A549 (cell line): ENCODE measurements at regions not wholly inside any gene's neighbourhood (a gene's known extent, or its start where the extent isn't known, plus 50 kb on each side); places are given as distances from the start of the nearest gene placed in this dataset.

Experiments used
- ATAC-seq, 2 experiments: fragments of 200-7000 bp in 1 of 2; fragments of >200 bp in 1 of 2; cut with Nextera tagmentation in 1 of 2; cut with Tn5 transposase in 1 of 2; 3 replicates each; pipeline versions ENCODE4 v1.8.0 to v1.9.1; 2018 to 2020; ENCODE audit warnings: mild to moderate bottlenecking in 1 of 2, moderate library complexity in 1 of 2
- CTCF ChIA-PET: fragments of 300-600 bp; sonication (Branson Sonifier 250); formaldehyde crosslinking; extraction: SDS; loops from one replicate; lab custom pipeline; 2021; ENCODE audit warnings: antibody characterized with exemption, inconsistent platforms; lab: Yijun Ruan, JAX
- POLR2A ChIA-PET: fragments of 350-600 bp; formaldehyde crosslinking; extraction: SDS; loops from one replicate; lab custom pipeline; 2021; ENCODE audit warnings: antibody characterized with exemption, inconsistent platforms; lab: Yijun Ruan, JAX
- DNase-seq, 2 experiments: peaks; one replicate each; pipeline versions ENCODE4 v3.0.0 to v3.0.0-alpha.2; 2011 to 2016; ENCODE audit warnings: low read depth in 1 of 2, low spot score in 1 of 2
- FAIRE-seq: peaks from 2 replicates; lab custom pipeline; 2011; peaks lifted over from hg19 to GRCh38; lab: Jason Lieb, UNC
- H3K27ac ChIP-seq, 2 experiments: fragments of >200 bp; sonication (Bioruptor Twin); formaldehyde crosslinking; 3 replicates each; pipeline ENCODE4 v1.5.1; 2016 to 2017
- H3K4me1 ChIP-seq: fragments of >200 bp; sonication (Bioruptor Twin); formaldehyde crosslinking; 3 replicates; pipeline ENCODE4 v1.6.1; 2016
- H3K4me2 ChIP-seq: fragments of >200 bp; sonication (Bioruptor Twin); formaldehyde crosslinking; 3 replicates; pipeline ENCODE4 v1.6.1; 2016
- H3K4me3 ChIP-seq: fragments of >200 bp; sonication (Bioruptor Twin); formaldehyde crosslinking; 3 replicates; pipeline ENCODE4 v1.5.1; 2016
- H3K9me3 ChIP-seq: fragments of >200 bp; sonication (Bioruptor Twin); formaldehyde crosslinking; 3 replicates; pipeline ENCODE4 v1.6.1; 2016
- ATOH8 ChIP-seq: fragments of 250-450 bp; sonication (Bioruptor Pico); IDR thresholded peaks from 2 replicates; pipeline ENCODE4 v1.5.0; 2020; ENCODE audit warnings: low read depth, mild to moderate bottlenecking, moderate library complexity
- BCL3 ChIP-seq: fragments of >200 bp; sonication (Bioruptor Twin); formaldehyde crosslinking; IDR thresholded peaks from 3 replicates; pipeline ENCODE4 v1.6.1; 2016
- CHD2 ChIP-seq: fragments of 150-350 bp; IDR thresholded peaks from 2 replicates; pipeline ENCODE4 v1.6.1; 2014; ENCODE audit warnings: low read length; ENCODE audit not compliant: partially characterized antibody
- CHD4 ChIP-seq: fragments of 200-600 bp; sonication (generic); IDR thresholded peaks from 2 replicates; pipeline ENCODE4 v1.6.1; 2016; ENCODE audit warnings: antibody characterized with exemption, mild to moderate bottlenecking, borderline replicate concordance
- EHF ChIP-seq: fragments of 250-450 bp; sonication (Bioruptor Pico); IDR thresholded peaks from 2 replicates; pipeline ENCODE4 v1.5.0; 2020; ENCODE audit warnings: mild to moderate bottlenecking
- ELK1 ChIP-seq: fragments of 150-350 bp; IDR thresholded peaks from 2 replicates; pipeline ENCODE4 v1.6.1; 2014; ENCODE audit warnings: low read depth, mild to moderate bottlenecking, low read length
- EP300 ChIP-seq, 2 experiments: fragments of >200 bp; sonication (Bioruptor Twin); formaldehyde crosslinking; IDR thresholded peaks; 2 replicates in 1 of 2; 3 replicates in 1 of 2; pipeline ENCODE4 v1.6.1; 2016 to 2017
- ESRRA ChIP-seq: fragments of 150-350 bp; IDR thresholded peaks from 2 replicates; pipeline ENCODE4 v1.6.1; 2014; ENCODE audit warnings: mild to moderate bottlenecking, low read length, borderline replicate concordance
- FOSB ChIP-seq: fragments of 250-450 bp; sonication (Bioruptor Pico); IDR thresholded peaks from 2 replicates; pipeline ENCODE4 v1.5.0; 2020; ENCODE audit warnings: mild to moderate bottlenecking, moderate library complexity
- FOSL2 ChIP-seq, 2 experiments: fragments of 450-650 bp in 1 of 2; fragments of >200 bp in 1 of 2; sonication (Bioruptor Twin) in 1 of 2; formaldehyde crosslinking; IDR thresholded peaks; 2 replicates each; pipeline versions ENCODE4 v1.5.0 to v1.6.1; 2016 to 2020; ENCODE audit warnings: mild to moderate bottlenecking in 1 of 2, moderate library complexity in 1 of 2
- FOXS1 ChIP-seq: fragments of 250-450 bp; sonication (Bioruptor Pico); IDR thresholded peaks from 2 replicates; pipeline ENCODE4 v1.5.0; 2020; ENCODE audit warnings: mild to moderate bottlenecking, moderate library complexity
- HEYL ChIP-seq: fragments of 250-450 bp; sonication (Bioruptor Pico); IDR thresholded peaks from 2 replicates; pipeline ENCODE4 v1.8.0; 2021; ENCODE audit warnings: mild to moderate bottlenecking, moderate library complexity
- HMGXB4 ChIP-seq: fragments of 250-450 bp; sonication (Bioruptor Pico); IDR thresholded peaks from 2 replicates; pipeline ENCODE4 v1.5.0; 2021; ENCODE audit warnings: mild to moderate bottlenecking, moderate library complexity, borderline replicate concordance
- HOXB13 ChIP-seq: fragments of 250-450 bp; sonication (Bioruptor Pico); IDR thresholded peaks from 2 replicates; pipeline ENCODE4 v1.5.0; 2020; ENCODE audit warnings: low read depth, mild to moderate bottlenecking, moderate library complexity
- JUN ChIP-seq, 2 experiments: fragments of >200 bp; sonication (Bioruptor Twin); formaldehyde crosslinking; IDR thresholded peaks; 2 replicates in 1 of 2; 3 replicates in 1 of 2; pipeline ENCODE4 v1.6.1; 2016 to 2017
- JUNB ChIP-seq: fragments of >200 bp; sonication (Bioruptor Twin); formaldehyde crosslinking; IDR thresholded peaks from 2 replicates; pipeline ENCODE4 v1.6.1; 2016
- KDM1A ChIP-seq: fragments of 200-600 bp; sonication (generic); IDR thresholded peaks from 2 replicates; pipeline ENCODE4 v1.6.1; 2016; ENCODE audit warnings: low read depth, mild to moderate bottlenecking
- KDM5A ChIP-seq: fragments of 200-600 bp; sonication (generic); IDR thresholded peaks from 2 replicates; pipeline ENCODE4 v1.6.1; 2016; ENCODE audit warnings: antibody characterized with exemption, mild to moderate bottlenecking
- MAX ChIP-seq: IDR thresholded peaks from 2 replicates; pipeline ENCODE4 v1.6.1; 2012
- MAZ ChIP-seq: fragments of 150-350 bp; IDR thresholded peaks from 2 replicates; pipeline ENCODE4 v1.6.1; 2014; ENCODE audit warnings: antibody characterized with exemption, low read depth, low read length, borderline replicate concordance
- MYC ChIP-seq: IDR thresholded peaks from 2 replicates; pipeline ENCODE4 v1.6.1; 2012; ENCODE audit warnings: mild to moderate bottlenecking, inconsistent platforms, low read length, improper control_type of control experiment, borderline replicate concordance
- NPAS2 ChIP-seq: fragments of 250-450 bp; sonication (Bioruptor Pico); IDR thresholded peaks from 2 replicates; pipeline ENCODE4 v1.8.0; 2022; ENCODE audit warnings: mild to moderate bottlenecking, moderate library complexity, borderline replicate concordance
- NR3C1 ChIP-seq: fragments of >200 bp; sonication (Bioruptor Twin); formaldehyde crosslinking; IDR thresholded peaks from 3 replicates; pipeline ENCODE4 v1.6.1; 2017
- PBX3 ChIP-seq: IDR thresholded peaks from 2 replicates; pipeline ENCODE4 v1.6.1; 2012
- POLR2A ChIP-seq: IDR thresholded peaks from 2 replicates; pipeline ENCODE4 v1.6.1; 2012; ENCODE audit warnings: mild to moderate bottlenecking, low read length
- RARB ChIP-seq: fragments of 250-450 bp; sonication (Bioruptor Pico); IDR thresholded peaks from 2 replicates; pipeline ENCODE4 v1.8.0; 2021; ENCODE audit warnings: mild to moderate bottlenecking, moderate library complexity
- RCOR1 ChIP-seq: fragments of 150-350 bp; IDR thresholded peaks from 2 replicates; pipeline ENCODE4 v1.6.1; 2014; ENCODE audit warnings: antibody characterized with exemption, low read length, low read depth
- RFX5 ChIP-seq: fragments of 450-650 bp; IDR thresholded peaks from 2 replicates; pipeline ENCODE4 v1.7.1; 2014; ENCODE audit warnings: antibody characterized with exemption, mild to moderate bottlenecking, moderate library complexity
- RNF2 ChIP-seq: fragments of 200-600 bp; sonication (generic); IDR thresholded peaks from 2 replicates; pipeline ENCODE4 v1.6.1; 2016; ENCODE audit warnings: low read depth, mild to moderate bottlenecking, antibody characterized with exemption, moderate library complexity, borderline replicate concordance
- SREBF2 ChIP-seq: fragments of 450-650 bp; IDR thresholded peaks from 2 replicates; pipeline ENCODE4 v1.6.1; 2014; ENCODE audit warnings: mild to moderate bottlenecking, moderate library complexity
- TP53 ChIP-seq: fragments of 250-450 bp; sonication (Bioruptor Pico); IDR thresholded peaks from 2 replicates; pipeline ENCODE4 v1.5.0; 2021; ENCODE audit warnings: mild to moderate bottlenecking, moderate library complexity
- USF2 ChIP-seq: fragments of 450-650 bp; IDR thresholded peaks from 2 replicates; pipeline ENCODE4 v1.6.1; 2014; ENCODE audit warnings: antibody characterized with exemption
- ZFP36 ChIP-seq: fragments of 450-650 bp; IDR thresholded peaks from 2 replicates; pipeline ENCODE4 v1.6.1; 2014; ENCODE audit warnings: borderline replicate concordance; ENCODE audit not compliant: partially characterized antibody
- ZNF302 ChIP-seq: fragments of 250-450 bp; sonication (Bioruptor Pico); IDR thresholded peaks from 2 replicates; pipeline ENCODE4 v1.9.0; 2021; ENCODE audit warnings: inconsistent platforms, mild to moderate bottlenecking, moderate library complexity
- WGBS: methylation state at CpG from one replicate; pipeline ENCODE4 v1.1.6; 2017; ENCODE audit errors: missing lambda C conversion rate; 5-methylcytosine and 5-hydroxymethylcytosine counted together

GRCh38 chr15:66851311-66852063 lies 149.5 kb downstream of the SMAD6 start:
- WGBS, result 19% methylated on average over 26 of the region's 26 CpGs
- Histone ChIP-seq H3K4me3 (no peak overlapping the region), H3K4me1 (peaks cover 34% of the 10 kb centered on the region), H3K4me2 (peak overlapping the region; percentile 60), H3K9me3 (no peaks in the 10 kb centered on the region), H3K27ac (peak overlapping the region; percentile 64 to 81)
- DNase-seq, result peak; percentile 92 to 97
- no peak for FAIRE-seq
- ChIA-PET CTCF (interaction anchor here (0.6 to 14.8 kb wide), 85 partner anchors 8 to 1045 kb away, joined by 3 to 465 read pairs (median 6); partner anchors contain the start of genes LCTL, SMAD6 and SNAPC5), POLR2A (interaction anchor here (0.7 to 2.3 kb wide), 9 partner anchors 8 to 233 kb away, joined by 3 to 14 read pairs (median 4); partner anchors contain the start of gene SMAD6)
- ATAC-seq, result peak; percentile 87 to 95
- TF ChIP-seq FOSB (CRISPR knock-in tag) (no peak), HOXB13 (CRISPR knock-in tag) (no peak), ESRRA (no peak), EHF (CRISPR knock-in tag) (no peak), EP300 (IDR thresholded peaks at IDR 0.05) (no peak), JUN (IDR thresholded peaks at IDR 0.05) (no peak; a peak in 2 of 5 replicates), KDM1A (no peak), RFX5 (peak; percentile 26; the same call in 1 of the 2 replicates), CHD4 (no peak), PBX3 (no peak), NPAS2 (CRISPR knock-in tag) (no peak), RARB (no peak), SREBF2 (no peak), ELK1 (no peak), FOSL2 (IDR thresholded peaks at IDR 0.05) (no peak), FOSL2 (CRISPR knock-in tag; IDR thresholded peaks at IDR 0.05) (no peak), HEYL (CRISPR knock-in tag) (no peak), ATOH8 (no peak), JUNB (no peak), NR3C1 (no peak), RCOR1 (no peak), ZNF302 (CRISPR knock-in tag) (no peak), CHD2 (no peak), MAX (peak; percentile 90), MYC (no peak), FOXS1 (CRISPR knock-in tag) (no peak), TP53 (CRISPR knock-in tag) (no peak), POLR2A (no peak), HMGXB4 (CRISPR knock-in tag) (no peak), USF2 (no peak), BCL3 (no peak), KDM5A (no peak), MAZ (no peak), ZFP36 (no peak), RNF2 (no peak)
